Skin of body (tissue), 1 donor: ENCODE measurements at regions not wholly inside any gene's neighbourhood (a gene's known extent, or its start where the extent isn't known, plus 50 kb on each side); places are given as distances from the start of the nearest gene placed in this dataset.

Experiments
- DNase-seq: peaks from one replicate; lab custom pipeline; 2025; lab: John Stamatoyannopoulos, UW

- no peak for DNase-seq
Observed at GRCh38 chrX:151796576-151796975, 62.0 kb downstream of the CNGA2 start.

- DNase-seq: no peak
Observed at GRCh38 chrX:151801980-151802379, 67.4 kb downstream of the CNGA2 start.

- DNase-seq: no peak
Observed at GRCh38 chrX:151806967-151807540, 72.5 kb downstream of the CNGA2 start.

- peak; percentile 10 for DNase-seq
Observed at GRCh38 chrX:151812661-151813060, 78.1 kb downstream of the CNGA2 start.

GRCh38 chrX:151814767-151815166 lies 80.2 kb downstream of the CNGA2 start:
- DNase-seq: no peak

GRCh38 chrX:151815398-151815797 lies 80.9 kb downstream of the CNGA2 start:
- peak; percentile 83 for DNase-seq

GRCh38 chrX:151816934-151817333 lies 82.4 kb downstream of the CNGA2 start:
- peak; percentile 27 for DNase-seq

- no peak for DNase-seq
Observed at GRCh38 chrX:151818828-151819227, 84.3 kb downstream of the CNGA2 start.

- DNase-seq: no peak
Observed at GRCh38 chrX:151821226-151821625, 86.7 kb downstream of the CNGA2 start.

- no peak for DNase-seq
Observed at GRCh38 chrX:151825007-151825406, 87.7 kb upstream of the MAGEA4 start.

- DNase-seq: peak; percentile 89
Observed at GRCh38 chrX:151825925-151826485, 86.7 kb upstream of the MAGEA4 start.

- DNase-seq: no peak
Observed at GRCh38 chrX:151828439-151829080, 84.1 kb upstream of the MAGEA4 start.

GRCh38 chrX:151830911-151831310 lies 81.8 kb upstream of the MAGEA4 start:
- DNase-seq: no peak

- DNase-seq: no peak
Observed at GRCh38 chrX:151852294-151852693, 60.4 kb upstream of the MAGEA4 start.

- DNase-seq: no peak
Observed at GRCh38 chrX:151854726-151855495, 57.8 kb upstream of the MAGEA4 start.

GRCh38 chrX:151859481-151859880 lies 53.2 kb upstream of the MAGEA4 start:
- no peak for DNase-seq

GRCh38 chrX:151860827-151861226 lies 51.9 kb upstream of the MAGEA4 start:
- DNase-seq: no peak
